Astrocyte of the spinal cord (primary cell): ENCODE measurements at regions not wholly inside any gene's neighbourhood (a gene's known extent, or its start where the extent isn't known, plus 50 kb on each side); places are given as distances from the start of the nearest gene placed in this dataset.
"Not testable (repeated sequence)": the region's sequence is repeated elsewhere in the genome, so short reads cannot be mapped to it uniquely, and the experiment has no call there.

Experiments
- DNase-seq: peaks from one replicate; pipeline ENCODE4 v3.0.0; 2011; ENCODE audit warnings: low read depth, low spot score
- H3K4me3 ChIP-seq: 2 replicates; pipeline ENCODE4 v1.5.1; 2011; ENCODE audit warnings: low read depth, mild to moderate bottlenecking, low read length, moderate library complexity
- in situ Hi-C: cut with HindIII; loops from 2 replicates; pipeline ENCODE4 v1.10.0; 2017; ENCODE audit warnings: low sequenced_read_pairs
- TF ChIP-seq, protein P1 (sequence below): IDR thresholded peaks from 2 replicates; pipeline ENCODE4 v1.5.1; 2012; ENCODE audit warnings: low read depth, mild to moderate bottlenecking, low read length, inconsistent platforms

DNA sequence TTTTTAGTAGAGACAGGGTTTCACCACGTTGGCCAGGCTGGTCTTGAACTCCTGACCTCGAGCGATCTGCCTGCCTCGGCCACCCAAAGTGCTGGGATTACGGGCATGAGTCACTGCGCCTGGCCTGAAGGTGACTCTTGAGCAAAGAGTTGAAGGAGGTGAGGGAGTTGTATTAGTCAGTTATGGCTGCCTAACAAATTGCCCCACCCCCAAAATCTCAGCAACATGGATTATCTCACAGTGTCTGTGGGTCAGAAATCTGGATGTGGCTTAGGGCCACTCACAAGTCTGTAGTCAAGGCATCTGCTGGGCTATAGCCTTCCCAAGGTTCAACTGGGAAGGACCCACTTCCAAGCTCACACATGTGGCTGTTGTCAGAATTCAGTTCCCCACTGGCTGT is 52.8 kb upstream of the ADGRE5 start:
- TF ChIP-seq, protein P1, sequence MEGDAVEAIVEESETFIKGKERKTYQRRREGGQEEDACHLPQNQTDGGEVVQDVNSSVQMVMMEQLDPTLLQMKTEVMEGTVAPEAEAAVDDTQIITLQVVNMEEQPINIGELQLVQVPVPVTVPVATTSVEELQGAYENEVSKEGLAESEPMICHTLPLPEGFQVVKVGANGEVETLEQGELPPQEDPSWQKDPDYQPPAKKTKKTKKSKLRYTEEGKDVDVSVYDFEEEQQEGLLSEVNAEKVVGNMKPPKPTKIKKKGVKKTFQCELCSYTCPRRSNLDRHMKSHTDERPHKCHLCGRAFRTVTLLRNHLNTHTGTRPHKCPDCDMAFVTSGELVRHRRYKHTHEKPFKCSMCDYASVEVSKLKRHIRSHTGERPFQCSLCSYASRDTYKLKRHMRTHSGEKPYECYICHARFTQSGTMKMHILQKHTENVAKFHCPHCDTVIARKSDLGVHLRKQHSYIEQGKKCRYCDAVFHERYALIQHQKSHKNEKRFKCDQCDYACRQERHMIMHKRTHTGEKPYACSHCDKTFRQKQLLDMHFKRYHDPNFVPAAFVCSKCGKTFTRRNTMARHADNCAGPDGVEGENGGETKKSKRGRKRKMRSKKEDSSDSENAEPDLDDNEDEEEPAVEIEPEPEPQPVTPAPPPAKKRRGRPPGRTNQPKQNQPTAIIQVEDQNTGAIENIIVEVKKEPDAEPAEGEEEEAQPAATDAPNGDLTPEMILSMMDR = no peak

DNA sequence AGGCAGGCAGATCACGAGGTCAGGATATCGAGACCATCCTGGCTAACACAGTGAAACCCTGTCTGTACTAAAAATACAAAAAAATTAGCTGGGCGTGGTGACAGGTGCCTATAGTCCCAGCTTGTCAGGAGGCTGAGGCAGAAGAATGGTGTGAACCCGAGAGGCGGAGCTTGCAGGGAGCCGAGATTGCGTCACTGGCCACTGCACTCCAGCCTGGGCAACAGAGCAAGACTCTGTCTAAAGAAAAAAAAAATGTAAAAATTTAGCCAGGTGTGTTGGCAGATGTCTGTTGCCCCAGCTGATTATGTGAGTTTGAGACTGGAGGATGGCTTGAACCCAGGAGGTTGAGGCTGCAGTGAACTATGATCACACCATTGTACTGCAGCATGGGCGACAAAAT is 54.2 kb upstream of the ADGRE5 start:
- in situ Hi-C loops, H3K4me3 ChIP-seq, DNase-seq: not testable (repeated sequence)

More for the DNA sequence above, 52.8 kb upstream of the ADGRE5 start:
- no peak overlapping the region for H3K4me3 ChIP-seq
- in situ Hi-C loops = no loop called here
- no peak for DNase-seq

DNA sequence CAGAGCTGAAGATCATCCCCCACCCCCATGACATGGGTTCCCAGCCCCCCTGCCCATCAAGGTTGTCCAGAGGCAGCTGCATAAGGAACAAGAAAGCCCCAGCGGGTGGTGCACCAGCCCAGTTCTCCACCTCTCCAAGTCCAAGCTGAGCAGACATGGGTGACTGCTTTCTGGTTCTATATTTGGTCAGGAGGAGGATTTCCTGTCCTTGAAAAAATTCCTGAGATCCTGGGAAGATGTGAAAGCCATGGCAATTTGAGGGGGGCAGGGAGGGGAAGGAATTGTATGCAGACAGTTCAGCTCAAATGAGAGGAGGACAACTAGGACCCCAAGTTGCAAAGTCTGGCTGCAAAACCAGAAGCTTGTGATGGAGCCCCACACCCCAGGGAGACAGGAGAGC is 55.4 kb upstream of the ADGRE5 start:
- in situ Hi-C loops = no loop called here
- no peak for DNase-seq
- TF ChIP-seq, protein P1 = no peak
- no peak overlapping the region for H3K4me3 ChIP-seq

DNA sequence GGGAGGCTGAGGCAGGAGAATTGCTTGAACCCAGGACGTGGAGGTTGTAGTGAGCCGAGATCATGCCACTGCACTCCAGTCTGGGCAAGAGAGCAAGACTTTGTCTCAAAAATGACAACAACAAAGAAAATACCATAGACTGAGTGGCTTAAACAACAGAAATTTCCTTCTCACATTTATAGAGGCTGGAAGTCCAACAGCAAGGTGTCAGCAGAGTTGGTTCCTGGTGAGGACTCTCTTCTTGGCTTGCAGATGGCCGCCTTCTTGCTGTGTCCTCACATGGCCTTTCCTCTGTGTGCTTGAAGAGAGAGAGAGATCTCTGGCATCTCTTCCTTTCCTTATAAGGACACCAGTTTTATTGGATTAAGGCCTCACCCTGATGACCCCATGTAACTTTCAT is 56.1 kb upstream of the ADGRE5 start:
- in situ Hi-C loops = no loop called here
- TF ChIP-seq, protein P1 = no peak
- no peak overlapping the region for H3K4me3 ChIP-seq
- DNase-seq = no peak

DNA sequence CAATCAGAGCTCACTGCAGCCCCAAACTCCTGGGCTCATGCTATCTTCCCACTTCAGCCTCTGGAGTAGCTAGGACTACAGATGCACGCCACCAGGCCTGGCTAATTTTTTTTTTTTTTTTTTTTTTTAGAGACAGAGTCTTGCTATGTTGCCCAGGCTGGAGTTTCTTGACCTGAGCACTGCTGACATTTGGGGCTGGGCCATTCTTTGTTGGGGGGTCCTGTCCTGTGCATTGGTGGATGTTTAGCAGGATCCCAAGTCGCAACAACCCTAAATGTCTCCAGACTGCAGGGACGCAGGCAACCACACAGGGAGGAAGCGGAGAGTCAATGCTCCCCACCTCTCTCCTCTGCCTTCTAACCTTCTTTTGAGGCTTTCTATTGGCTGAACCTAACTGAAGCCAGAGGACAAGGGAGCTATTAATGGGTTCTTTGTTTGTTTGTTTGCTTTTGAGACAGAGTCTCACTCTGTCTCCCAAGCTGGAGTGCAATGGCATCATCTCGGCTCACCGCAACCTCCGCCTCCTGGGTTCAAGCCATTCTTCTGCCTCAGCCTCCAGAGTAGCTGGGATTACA is 58.3 kb upstream of the ADGRE5 start:
- TF ChIP-seq, protein P1 = no peak
- in situ Hi-C loops = no loop called here
- H3K4me3 ChIP-seq = no peak overlapping the region
- DNase-seq = no peak

DNA sequence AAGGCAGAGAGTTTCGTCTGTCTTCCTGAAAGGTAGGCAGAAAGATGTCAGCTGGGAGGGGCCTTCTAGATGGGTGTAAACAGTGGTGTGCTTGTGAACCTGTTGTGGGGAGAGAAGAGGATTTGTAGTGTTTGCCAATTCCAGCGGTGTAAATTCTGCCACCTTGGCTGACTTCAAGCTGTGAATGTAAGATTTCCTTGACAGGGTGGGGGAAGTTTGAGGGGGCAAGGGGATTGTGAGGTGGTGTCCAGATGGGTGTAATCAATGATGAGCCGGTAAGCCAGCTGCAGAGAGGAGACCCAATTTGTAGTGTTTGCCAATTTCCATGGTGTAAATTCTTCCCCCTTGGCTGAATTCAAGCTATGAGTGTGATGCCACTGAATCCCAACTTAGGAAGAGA is 61.0 kb upstream of the ADGRE5 start:
- TF ChIP-seq, protein P1 = no peak
- DNase-seq = no peak
- in situ Hi-C loops = no loop called here
- H3K4me3 ChIP-seq = no peak overlapping the region

DNA sequence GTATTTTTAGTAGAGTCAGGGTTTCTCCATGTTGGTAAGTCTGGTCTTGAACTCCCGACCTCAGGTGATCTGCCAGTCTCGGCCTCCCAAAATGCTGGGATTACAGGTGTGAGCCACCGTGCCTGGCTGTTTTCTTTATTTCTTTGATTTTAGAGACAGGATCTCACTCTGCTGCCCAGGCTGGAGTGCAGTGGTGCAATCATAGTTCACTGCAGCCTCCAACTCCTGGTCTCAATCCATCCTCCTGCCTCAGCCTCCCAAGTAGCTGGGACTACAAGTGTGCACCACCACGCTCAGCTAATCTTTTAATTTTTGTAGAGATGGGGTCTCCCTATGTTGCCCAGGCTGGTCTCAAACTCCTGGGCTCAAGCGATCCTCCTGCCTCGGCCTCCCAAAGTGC is 61.5 kb upstream of the ADGRE5 start:
- DNase-seq, in situ Hi-C loops, H3K4me3 ChIP-seq: not testable (repeated sequence)

DNA sequence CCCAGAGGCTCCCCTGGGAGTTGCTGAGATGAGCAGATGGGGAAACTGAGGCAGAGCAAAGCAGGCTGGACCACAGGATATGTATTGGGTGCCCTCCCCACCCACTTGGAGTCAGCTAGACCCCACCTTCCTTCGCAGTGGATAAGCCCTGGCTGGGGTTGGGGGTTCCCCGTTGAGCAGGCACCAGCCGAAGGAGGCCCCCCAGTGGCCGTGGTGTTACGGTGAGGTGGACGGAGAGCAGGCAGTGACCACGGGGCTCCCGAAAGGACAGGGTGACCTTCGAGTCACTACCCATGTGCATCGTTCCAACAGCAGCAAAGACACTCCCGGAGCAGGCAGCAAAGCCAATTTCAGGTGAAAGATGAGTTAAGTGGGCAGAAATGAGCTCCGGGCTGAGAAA is 62.4 kb upstream of the ADGRE5 start:
- DNase-seq = no peak
- H3K4me3 ChIP-seq = no peak overlapping the region
- TF ChIP-seq, protein P1 = peak; percentile 27
- in situ Hi-C loops = no loop called here
